ENCODE measurements at regions not wholly inside any gene's neighbourhood (a gene's known extent, or its start where the extent isn't known, plus 50 kb on each side); places are given as distances from the start of the nearest gene placed in this dataset.
"Not testable (repeated sequence)": the region's sequence is repeated elsewhere in the genome, so short reads cannot be mapped to it uniquely, and the experiment has no call there.

GRCh38 chr3:153221748-153222162, 59.7 kb downstream of the RAP2B start:
- DNase-seq (ENCODE audit: low read depth in 2 of 3, low spot score in 2 of 3): peak; percentile 15 to 46 (median 23)

- not testable (repeated sequence) for DNase-seq (ENCODE audit: low read depth in 2 of 3, low spot score in 2 of 3)
Measured at GRCh38 chr3:153226877-153227276, 64.9 kb downstream of the RAP2B start.

- not testable (repeated sequence) for DNase-seq (ENCODE audit: low read depth in 2 of 3, low spot score in 2 of 3)
Measured at GRCh38 chr3:153230427-153230826, 68.4 kb downstream of the RAP2B start.

- DNase-seq (ENCODE audit: low read depth in 2 of 3, low spot score in 2 of 3): not testable (repeated sequence)
Measured at GRCh38 chr3:153231245-153231644, 69.2 kb downstream of the RAP2B start.

GRCh38 chr3:153232050-153232752, 70.2 kb downstream of the RAP2B start:
- DNase-seq (ENCODE audit: low read depth in 2 of 3, low spot score in 2 of 3): not testable (repeated sequence)

GRCh38 chr3:153232851-153233271, 70.8 kb downstream of the RAP2B start:
- no peak for DNase-seq (ENCODE audit: low read depth in 2 of 3, low spot score in 2 of 3)

- DNase-seq (ENCODE audit: low read depth in 2 of 3, low spot score in 2 of 3): no peak
Measured at GRCh38 chr3:153233986-153234385, 72.0 kb downstream of the RAP2B start.

GRCh38 chr3:153242896-153243295, 80.9 kb downstream of the RAP2B start:
- DNase-seq (ENCODE audit: low read depth in 2 of 3, low spot score in 2 of 3): no peak

GRCh38 chr3:153244961-153245360, 82.9 kb downstream of the RAP2B start:
- no peak for DNase-seq (ENCODE audit: low read depth in 2 of 3, low spot score in 2 of 3)

GRCh38 chr3:153245661-153246060, 83.6 kb downstream of the RAP2B start:
- DNase-seq (ENCODE audit: low read depth in 2 of 3, low spot score in 2 of 3): no peak

- DNase-seq (ENCODE audit: low read depth in 2 of 3, low spot score in 2 of 3): no peak
Measured at GRCh38 chr3:153246331-153246730, 84.3 kb downstream of the RAP2B start.

- no peak for DNase-seq (ENCODE audit: low read depth in 2 of 3, low spot score in 2 of 3)
Measured at GRCh38 chr3:153246806-153247205, 84.8 kb downstream of the RAP2B start.

- DNase-seq (ENCODE audit: low read depth in 2 of 3, low spot score in 2 of 3): no peak
Measured at GRCh38 chr3:153247331-153248330, 85.6 kb downstream of the RAP2B start.

- not testable (repeated sequence) for DNase-seq (ENCODE audit: low read depth in 2 of 3, low spot score in 2 of 3)
Measured at GRCh38 chr3:153248835-153249234, 86.8 kb downstream of the RAP2B start.

GRCh38 chr3:153249906-153250305, 87.9 kb downstream of the RAP2B start:
- DNase-seq (ENCODE audit: low read depth in 2 of 3, low spot score in 2 of 3): no peak

- no peak for DNase-seq (ENCODE audit: low read depth in 2 of 3, low spot score in 2 of 3)
Measured at GRCh38 chr3:153250446-153250845, 88.4 kb downstream of the RAP2B start.

- DNase-seq (ENCODE audit: low read depth in 2 of 3, low spot score in 2 of 3): no peak
Measured at GRCh38 chr3:153252963-153253362, 90.9 kb downstream of the RAP2B start.

- DNase-seq (ENCODE audit: low read depth in 2 of 3, low spot score in 2 of 3): no peak
Measured at GRCh38 chr3:153254361-153254760, 92.3 kb downstream of the RAP2B start.

- no peak for DNase-seq (ENCODE audit: low read depth in 2 of 3, low spot score in 2 of 3)
Measured at GRCh38 chr3:153257673-153258351, 95.8 kb downstream of the RAP2B start.

- DNase-seq (ENCODE audit: low read depth in 2 of 3, low spot score in 2 of 3): no peak
Measured at GRCh38 chr3:153259956-153260355, 97.9 kb downstream of the RAP2B start.

GRCh38 chr3:153260681-153261080, 98.7 kb downstream of the RAP2B start:
- no peak for DNase-seq (ENCODE audit: low read depth in 2 of 3, low spot score in 2 of 3)

Data from activated CD8-positive, alpha-beta memory T cell treated with anti-CD3 and anti-CD28 coated beads for 48 hours (primary cell).